ENCODE measurements at regions not wholly inside any gene's neighbourhood (a gene's known extent, or its start where the extent isn't known, plus 50 kb on each side); places are given as distances from the start of the nearest gene placed in this dataset.
"Not testable (repeated sequence)": the region's sequence is repeated elsewhere in the genome, so short reads cannot be mapped to it uniquely, and the experiment has no call there.

GRCh38 chr18:8970843-8971242 lies 131.7 kb upstream of the NDUFV2 start:
- DNase-seq = no peak

- DNase-seq = no peak
Measured at GRCh38 chr18:8972116-8972515, 130.4 kb upstream of the NDUFV2 start.

DNA sequence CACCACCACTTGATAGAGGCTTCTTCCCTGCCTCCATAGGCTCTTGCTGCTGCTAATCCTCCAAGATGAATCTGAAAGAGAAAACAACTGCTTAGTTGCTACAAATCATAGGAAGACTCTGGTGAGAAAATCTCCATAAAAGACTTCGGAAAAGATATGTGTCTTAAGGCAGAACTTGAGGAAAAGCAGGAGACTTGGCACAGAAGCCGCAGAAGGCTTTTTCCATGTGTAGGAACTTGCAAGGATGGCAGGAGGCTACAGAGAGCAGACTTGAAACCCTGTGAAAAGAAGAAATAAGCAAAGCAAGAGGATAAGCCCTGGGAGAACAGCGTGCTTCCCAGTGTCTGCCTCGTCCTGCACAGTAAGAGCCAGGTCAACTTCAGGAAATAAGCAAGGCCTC lies 128.2 kb upstream of the NDUFV2 start:
- no peak for DNase-seq

- no peak for DNase-seq
Measured at GRCh38 chr18:8974696-8975095, 127.8 kb upstream of the NDUFV2 start.

DNA sequence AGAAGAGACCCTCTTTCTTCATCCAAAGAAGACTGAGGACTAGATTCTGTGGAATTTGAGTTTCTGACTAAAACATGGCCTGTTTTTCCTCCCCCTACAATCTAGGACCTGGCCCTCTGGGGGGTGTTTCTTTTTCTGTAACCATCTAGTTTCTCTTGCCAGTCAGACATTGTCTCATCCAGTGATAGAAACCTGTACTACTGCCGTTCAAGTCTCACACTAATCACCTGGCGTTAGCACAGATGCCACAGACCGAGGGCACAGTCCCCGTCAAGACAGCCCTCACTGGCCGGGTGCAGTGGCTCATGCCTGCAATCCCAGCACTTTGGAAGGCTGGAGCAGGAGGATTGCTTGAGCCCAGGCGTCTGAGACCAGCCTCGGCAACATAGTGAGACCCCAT lies 126.9 kb upstream of the NDUFV2 start:
- no peak for DNase-seq

DNA sequence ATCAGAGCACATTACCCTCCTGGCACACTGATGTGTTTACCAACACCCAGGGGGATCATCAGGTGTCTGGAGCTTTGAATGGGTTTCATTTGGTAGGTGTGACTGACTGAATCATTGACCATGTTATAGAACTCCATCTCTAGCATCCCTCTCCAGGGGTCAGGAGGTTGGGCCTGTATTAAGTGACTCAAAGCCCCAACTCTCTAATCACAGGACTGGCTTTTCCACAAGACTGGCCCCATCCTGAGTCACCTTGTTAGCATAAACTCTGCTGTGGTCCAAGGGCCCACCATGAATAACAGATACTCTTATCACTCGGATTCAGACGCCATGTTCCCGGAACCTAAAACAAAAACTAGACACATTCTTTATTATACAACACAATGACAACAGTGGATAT lies 125.9 kb upstream of the NDUFV2 start:
- DNase-seq = no peak

- DNase-seq = no peak
Measured at GRCh38 chr18:8977166-8977565, 125.3 kb upstream of the NDUFV2 start.

DNA sequence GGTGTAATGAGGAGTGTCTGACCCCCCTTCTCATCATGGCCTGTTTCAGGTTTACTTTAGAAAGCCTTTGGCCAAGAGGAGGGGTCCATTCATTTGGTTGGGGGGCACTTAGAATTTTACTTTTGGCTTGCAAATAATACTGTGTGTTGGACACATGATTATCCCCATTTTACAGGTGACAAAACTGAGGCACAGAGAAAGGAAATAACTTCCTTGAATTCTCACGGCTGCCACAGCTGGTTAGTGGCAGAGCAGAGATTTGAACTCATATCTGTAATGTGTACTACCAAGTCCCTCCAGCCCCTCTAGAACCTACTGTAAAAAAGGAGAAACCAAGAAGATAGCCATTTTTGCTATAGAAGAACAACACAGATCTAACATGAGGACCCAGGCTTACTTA lies 124.8 kb upstream of the NDUFV2 start:
- no peak for DNase-seq

GRCh38 chr18:8978394-8978793 lies 124.1 kb upstream of the NDUFV2 start:
- DNase-seq = no peak

- DNase-seq = no peak
Measured at GRCh38 chr18:8979258-8979988, 123.1 kb upstream of the NDUFV2 start.

GRCh38 chr18:8980496-8980895 lies 122.0 kb upstream of the NDUFV2 start:
- DNase-seq = no peak

DNA sequence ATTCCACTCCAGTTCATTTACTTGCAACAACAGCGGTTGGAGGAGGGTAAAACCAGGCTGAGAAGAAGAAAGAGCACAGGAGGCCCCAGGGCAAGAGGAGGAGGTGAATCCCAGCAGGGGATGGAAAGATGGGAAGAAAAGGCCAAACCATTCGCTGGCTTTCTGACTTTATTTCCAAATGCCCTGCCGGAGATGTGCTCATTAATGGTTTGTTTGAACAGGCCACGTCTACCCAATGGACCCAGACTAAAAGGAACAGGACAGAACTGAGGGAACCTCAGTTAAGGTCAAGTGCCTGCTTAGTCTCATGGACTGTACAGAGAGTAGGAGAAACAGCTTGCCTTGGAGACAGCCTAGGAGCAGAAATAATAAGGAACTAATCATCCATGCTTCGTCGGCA lies 121.6 kb upstream of the NDUFV2 start:
- DNase-seq = no peak

- peak; percentile 35 for DNase-seq
Measured at GRCh38 chr18:8982416-8983183, 119.9 kb upstream of the NDUFV2 start.

DNA sequence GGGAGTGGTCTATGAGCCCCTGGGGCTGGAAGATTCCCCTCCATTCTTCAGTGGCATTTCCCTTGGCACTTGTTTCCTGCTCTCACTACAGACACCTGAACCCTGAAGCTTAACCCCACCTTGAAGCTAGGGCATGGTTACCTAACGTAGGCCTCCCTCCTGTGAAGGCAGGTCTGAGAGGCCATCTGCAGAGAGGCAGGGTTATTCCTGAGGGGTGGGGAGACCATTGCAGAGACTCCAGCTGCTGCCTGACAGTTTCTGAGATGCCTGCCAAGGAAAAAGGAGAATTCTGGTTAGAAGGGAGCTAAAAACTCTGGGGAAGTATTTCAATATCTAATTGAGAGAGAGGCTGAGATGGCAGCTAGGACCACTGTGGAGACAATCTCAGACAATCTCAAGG lies 119.3 kb upstream of the NDUFV2 start:
- DNase-seq = no peak

DNA sequence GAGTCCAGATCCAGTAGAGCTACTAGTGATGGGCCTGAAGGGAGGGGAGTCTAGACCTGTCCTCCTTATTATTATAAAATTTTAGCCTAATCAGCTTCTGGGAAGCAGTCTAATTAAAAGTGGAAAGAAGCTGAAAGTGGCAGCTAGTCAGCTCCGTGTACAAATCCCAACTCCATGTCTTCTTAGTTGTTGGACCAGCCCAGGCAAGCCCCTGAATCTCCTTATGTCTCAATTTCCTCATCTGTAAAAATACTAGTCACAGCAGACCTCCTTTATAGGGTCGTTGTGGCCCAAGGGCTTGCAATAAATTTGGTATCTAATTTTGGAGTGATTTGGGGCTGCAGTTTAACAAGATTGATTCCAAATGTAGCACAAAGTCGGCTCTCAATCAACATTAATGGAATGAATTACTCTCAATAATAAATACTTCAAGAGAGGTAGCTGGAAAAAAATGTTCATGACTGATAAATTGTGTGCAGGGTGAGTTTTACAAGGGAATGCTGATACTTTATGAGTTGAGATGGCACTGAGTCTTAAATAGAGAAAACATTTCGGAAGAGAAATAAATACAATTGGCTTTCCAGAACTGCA lies 118.3 kb upstream of the NDUFV2 start:
- DNase-seq = no peak

GRCh38 chr18:8987241-8987640 lies 115.3 kb upstream of the NDUFV2 start:
- DNase-seq = no peak

- peak; percentile 62 for DNase-seq
Measured at GRCh38 chr18:8988260-8988871, 114.1 kb upstream of the NDUFV2 start.

- DNase-seq = no peak
Measured at GRCh38 chr18:8989017-8989416, 113.5 kb upstream of the NDUFV2 start.

GRCh38 chr18:8989855-8990254 lies 112.6 kb upstream of the NDUFV2 start:
- no peak for DNase-seq

- peak; percentile 27 for DNase-seq
Measured at GRCh38 chr18:8990276-8991031, 112.0 kb upstream of the NDUFV2 start.

- DNase-seq = no peak
Measured at GRCh38 chr18:8991155-8991554, 111.3 kb upstream of the NDUFV2 start.

- DNase-seq = not testable (repeated sequence)
Measured at GRCh38 chr18:8992500-8992899, 110.0 kb upstream of the NDUFV2 start.

- DNase-seq = no peak
Measured at GRCh38 chr18:8994603-8995002, 107.9 kb upstream of the NDUFV2 start.

All from midbrain (tissue), 1 donor.